Endothelial cell of umbilical vein (primary cell): ENCODE measurements at regions not wholly inside any gene's neighbourhood (a gene's known extent, or its start where the extent isn't known, plus 50 kb on each side); places are given as distances from the start of the nearest gene placed in this dataset.
A peak's percentile ranks its signal among the peaks of the same experiment; 100 is the strongest.

ENCODE experiments used
- BruUV-seq: library from RNA; stranded (reverse); fragments of 400-500 nt; replicated peaks from 2 replicates; lab custom pipeline; 2021; lab: Mats Ljungman, UMichigan
- CTCF ChIA-PET: fragments of 300-600, 350-600 bp; sonication (Branson Sonifier 250); formaldehyde crosslinking; loops from one replicate; lab custom pipeline; 2021; ENCODE audit warnings: antibody characterized with exemption, inconsistent platforms; lab: Charles Lee
- POLR2A ChIA-PET: fragments of 300-600, 350-600 bp; sonication (Branson Sonifier 250); formaldehyde crosslinking; loops from one replicate; lab custom pipeline; 2021; ENCODE audit warnings: antibody characterized with exemption, inconsistent platforms; lab: Charles Lee
- DNase-seq: peaks from one replicate; pipeline ENCODE4 v3.0.0-alpha.2; 2011; ENCODE audit warnings: low read depth, low spot score
- FAIRE-seq: peaks from 2 replicates; lab custom pipeline; 2011; peaks lifted over from hg19 to GRCh38; lab: Jason Lieb, UNC
- H2AFZ ChIP-seq: 2 replicates; pipeline ENCODE4 v1.6.0; 2012; ENCODE audit warnings: low read depth, low read length, control low read depth, inconsistent platforms
- H3K27ac ChIP-seq: 2 replicates; pipeline ENCODE4 v1.5.1; 2011; ENCODE audit warnings: low read depth, mild to moderate bottlenecking, control low read depth, low read length, moderate library complexity; ENCODE audit not compliant: insufficient read depth
- H3K27me3 ChIP-seq, 2 experiments: 2 replicates each; pipeline versions ENCODE4 v1.6.0 to v1.6.1; 2011; ENCODE audit warnings: low read length in 2 of 2, mixed read lengths in 1 of 2; ENCODE audit not compliant: control insufficient read depth in 2 of 2, insufficient read depth in 2 of 2
- H3K36me3 ChIP-seq, 2 experiments: 2 replicates in 1 of 2; 3 replicates in 1 of 2; pipeline ENCODE4 v1.5.1; 2011; ENCODE audit warnings: low read length in 2 of 2, mild to moderate bottlenecking in 1 of 2, moderate library complexity in 1 of 2; ENCODE audit not compliant: control insufficient read depth in 2 of 2, insufficient read depth in 2 of 2; ENCODE audit errors: extremely low read depth in 1 of 2
- H3K4me1 ChIP-seq: 3 replicates; pipeline ENCODE4 v1.5.1; 2011; ENCODE audit warnings: mild to moderate bottlenecking, low read length; ENCODE audit not compliant: control insufficient read depth, insufficient read depth; ENCODE audit errors: extremely low read depth
- H3K4me2 ChIP-seq: 2 replicates; pipeline ENCODE4 v1.6.1; 2011; ENCODE audit warnings: low read length, control low read depth, mixed read lengths; ENCODE audit not compliant: insufficient read depth
- H3K4me3 ChIP-seq, 3 experiments: fragments of 200-600 bp in 1 of 3; sonication (generic), shearing (Covaris generic) in 1 of 3; replicated peaks in 1 of 3; 2 replicates each; pipeline ENCODE4 v1.5.1; 2011 to 2016; ENCODE audit warnings: control low read depth in 3 of 3, low read length in 3 of 3, mild to moderate bottlenecking in 2 of 3, inconsistent platforms in 1 of 3, low read depth in 1 of 3, moderate library complexity in 1 of 3; ENCODE audit not compliant: insufficient read depth in 1 of 3
- H3K79me2 ChIP-seq: 2 replicates; pipeline ENCODE4 v1.6.0; 2012; ENCODE audit warnings: low read length, inconsistent platforms; ENCODE audit not compliant: control insufficient read depth, insufficient read depth
- H3K9ac ChIP-seq: replicated peaks from 2 replicates; pipeline ENCODE3; 2011; ENCODE audit warnings: low read length, control low read depth; ENCODE audit not compliant: insufficient read depth; ENCODE audit errors: extremely low read depth
- H3K9me1 ChIP-seq: replicated peaks from 3 replicates; pipeline ENCODE4 v1.6.0; 2011; ENCODE audit warnings: mild to moderate bottlenecking, low read length; ENCODE audit not compliant: control insufficient read depth, insufficient read depth; ENCODE audit errors: extremely low read depth
- H3K9me3 ChIP-seq: replicated peaks from 2 replicates; pipeline ENCODE4 v1.5.1; 2012; ENCODE audit warnings: low read length, inconsistent platforms; ENCODE audit not compliant: control insufficient read depth, insufficient read depth
- H4K20me1 ChIP-seq: replicated peaks from 2 replicates; pipeline ENCODE3; 2011; ENCODE audit warnings: mild to moderate bottlenecking, low read length; ENCODE audit not compliant: control insufficient read depth, insufficient read depth; ENCODE audit errors: extremely low read depth
- CTCF ChIP-seq, 2 donors: IDR thresholded peaks; 1 replicate in 1 of 2; 2 replicates in 1 of 2; pipeline ENCODE4 v1.5.1; 2011; ENCODE audit warnings: low read length in 2 of 2, mild to moderate bottlenecking in 2 of 2, moderate library complexity in 2 of 2, control low read depth in 1 of 2, inconsistent platforms in 1 of 2, low read depth in 1 of 2; ENCODE audit not compliant: insufficient read depth in 1 of 2; ENCODE audit errors: extremely low read depth in 1 of 2
- EZH2 ChIP-seq: IDR thresholded peaks from 2 replicates; pipeline ENCODE4 v1.6.1; 2012; ENCODE audit warnings: borderline replicate concordance, low read depth, mild to moderate bottlenecking, moderate library complexity, low read length, inconsistent platforms; ENCODE audit not compliant: severe bottlenecking
- FOS ChIP-seq: IDR thresholded peaks from 2 replicates; pipeline ENCODE4 v1.6.1; 2011; ENCODE audit warnings: mild to moderate bottlenecking, low read length, moderate library complexity, borderline replicate concordance; ENCODE audit not compliant: insufficient read depth
- GATA2 ChIP-seq: IDR thresholded peaks from 2 replicates; pipeline ENCODE4 v1.7.0; 2011; ENCODE audit warnings: low read depth, mild to moderate bottlenecking, moderate library complexity, mixed read lengths, low read length; ENCODE audit not compliant: insufficient read length, insufficient read depth
- JUN ChIP-seq: IDR thresholded peaks from 2 replicates; pipeline ENCODE4 v1.6.1; 2011; ENCODE audit warnings: borderline replicate concordance, low read depth; ENCODE audit not compliant: insufficient read length, insufficient read depth
- MAX ChIP-seq: IDR thresholded peaks from 2 replicates; pipeline ENCODE4 v1.6.1; 2011; ENCODE audit not compliant: insufficient read depth, insufficient read length
- MYC ChIP-seq: IDR thresholded peaks from one replicate; pipeline ENCODE4 v1.6.1; 2011; ENCODE audit warnings: mild to moderate bottlenecking, low read depth, low read length
- POLR2A ChIP-seq: IDR thresholded peaks from 2 replicates; pipeline ENCODE4 v1.6.1; 2012; ENCODE audit warnings: low read depth, mild to moderate bottlenecking, control low read depth, low read length
- POLR2AphosphoS5 ChIP-seq: IDR thresholded peaks from 2 replicates; pipeline ENCODE4 v1.6.1; 2012; ENCODE audit warnings: low read depth, mild to moderate bottlenecking, control low read depth, low read length, moderate library complexity; ENCODE audit not compliant: insufficient read depth
- dilution Hi-C: fragments of 300-500 bp; cut with MboI; formaldehyde crosslinking; loops from one replicate; pipeline ENCODE4 v1.15.0; 2019; ENCODE audit warnings: low sequenced_read_pairs; ENCODE audit not compliant: extremely low pct_ligation_motif_present
- intact Hi-C: fragments of 100-400 bp; cut with micrococcal nuclease; formaldehyde crosslinking; loops from one replicate; pipeline ENCODE4 v1.10.0; 2022

DNA sequence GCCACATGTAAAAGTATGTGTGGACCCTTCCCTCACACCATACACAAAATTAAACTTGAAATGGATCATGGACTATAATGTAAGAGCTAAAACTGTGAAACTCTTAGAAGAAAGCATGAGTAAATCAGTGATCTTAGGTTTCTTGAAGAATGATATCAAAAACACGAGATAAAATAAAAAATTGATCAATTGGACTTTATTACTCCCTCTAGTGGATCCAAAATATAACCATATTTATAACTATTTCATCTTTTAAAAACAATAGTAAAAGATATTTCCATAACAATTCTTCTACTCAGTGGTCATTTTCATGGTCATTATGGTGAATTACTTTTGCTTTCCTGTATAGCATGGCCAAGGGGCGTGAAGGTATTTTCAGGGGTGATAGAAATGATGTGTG, 174.6 kb upstream of the LSM14A start:
- CTCF ChIA-PET, result interaction anchor here (0.9 to 4.5 kb wide), 30 partner anchors 9 to 762 kb away, joined by 3 to 219 read pairs (median 4); partner anchors contain the start of gene KCTD15
- H3K4me3 ChIP-seq, result no peak overlapping the region
- TF ChIP-seq MAX, result no peak
- no peak for TF ChIP-seq POLR2A
- TF ChIP-seq POLR2AphosphoS5, result no peak
- TF ChIP-seq MYC, result no peak
- TF ChIP-seq EZH2, result no peak
- TF ChIP-seq JUN, result no peak
- no peak for TF ChIP-seq FOS
- TF ChIP-seq CTCF (IDR thresholded peaks at IDR 0.05; ENCODE audit: extremely low read depth in 1 of 2, insufficient read depth in 1 of 2, low read depth in 1 of 2, low read length in 2 of 2), result no peak
- TF ChIP-seq GATA2, result no peak
- peaks cover 2% of the 10 kb centered on the region in 2 experiments for H3K27me3 ChIP-seq
- H3K79me2 ChIP-seq, result no peaks in the 10 kb centered on the region
- no TSS peak for BruUV-seq
- no peaks in the 10 kb centered on the region for H3K9me3 ChIP-seq
- H3K4me2 ChIP-seq, result no peak overlapping the region
- H3K4me1 ChIP-seq, result no peaks in the 10 kb centered on the region
- H3K9me1 ChIP-seq, result no peaks in the 10 kb centered on the region
- H3K36me3 ChIP-seq, result no peaks in the 10 kb centered on the region
- peak; percentile 7 for DNase-seq
- dilution Hi-C loops, result no loop called here
- intact Hi-C loops, result loop anchor here (1.0 to 10.0 kb wide), 5 partner anchors 99 to 563 kb away; no protein-coding TSS in a partner anchor
- no peak for FAIRE-seq
- POLR2A ChIA-PET, result no interaction called here
- no peak overlapping the region for H2AFZ ChIP-seq
- H3K9ac ChIP-seq, result no peak overlapping the region
- no peak overlapping the region for H3K27ac ChIP-seq
- no peaks in the 10 kb centered on the region for H4K20me1 ChIP-seq
